AG04450 (cell line): ENCODE measurements at regions not wholly inside any gene's neighbourhood (a gene's known extent, or its start where the extent isn't known, plus 50 kb on each side); places are given as distances from the start of the nearest gene placed in this dataset.
"Not testable (repeated sequence)": the region's sequence is repeated elsewhere in the genome, so short reads cannot be mapped to it uniquely, and the experiment has no call there.

Source experiments
- CTCF ChIA-PET: fragments of 300-600, 350-600 bp; formaldehyde crosslinking; extraction: SDS; loops from one replicate; lab custom pipeline; 2022; ENCODE audit warnings: antibody characterized with exemption, inconsistent platforms; lab: Charles Lee
- POLR2A ChIA-PET: fragments of 350-600 bp; formaldehyde crosslinking; extraction: SDS; loops from one replicate; lab custom pipeline; 2021; ENCODE audit warnings: antibody characterized with exemption, inconsistent platforms; lab: Yijun Ruan, JAX
- DNase-seq: peaks from one replicate; pipeline ENCODE4 v3.0.0-alpha.2; 2011; ENCODE audit warnings: low read depth, low spot score
- H3K27ac ChIP-seq: one replicate; pipeline ENCODE4 v1.5.1; 2012; ENCODE audit warnings: low read depth, low read length, control low read depth
- H3K27me3 ChIP-seq: one replicate; pipeline ENCODE4 v1.6.0; 2012; ENCODE audit warnings: low read length; ENCODE audit not compliant: control insufficient read depth, insufficient read depth
- H3K4me3 ChIP-seq: 2 replicates; pipeline ENCODE4 v1.5.1; 2011; ENCODE audit warnings: mild to moderate bottlenecking, low read depth, low read length, control low read depth
- H3K9me3 ChIP-seq: 2 replicates; pipeline ENCODE4 v1.5.1; 2012; ENCODE audit warnings: low read length; ENCODE audit not compliant: control insufficient read depth, insufficient read depth
- CTCF ChIP-seq: IDR thresholded peaks from 2 replicates; pipeline ENCODE4 v1.5.1; 2011; ENCODE audit warnings: low read depth, low read length, control low read depth, inconsistent platforms

- ChIA-PET POLR2A (interaction anchor here (0.6 to 0.7 kb wide), 2 partner anchors 20 to 26 kb away, joined by 3 to 8 read pairs; no protein-coding TSS in a partner anchor), CTCF (interaction anchor here (0.9 to 1.9 kb wide), 3 partner anchors 75 to 1666 kb away, joined by 3 to 5 read pairs (median 5); no protein-coding TSS in a partner anchor)
Measured at GRCh38 chr22:35156945-35157344, 91.0 kb downstream of the ISX start.

GRCh38 chr22:35158336-35158735 is 92.4 kb downstream of the ISX start:
- Histone ChIP-seq H3K9me3 (no peaks in the 10 kb centered on the region), H3K27me3 (no peaks in the 10 kb centered on the region), H3K4me3 (no peak overlapping the region), H3K27ac (no peak overlapping the region)
- ChIA-PET POLR2A (no interaction called here), CTCF (interaction anchor here (0.7 to 2.2 kb wide), 2 partner anchors 8 to 9 kb away, joined by 4 to 14 read pairs; no protein-coding TSS in a partner anchor)
- TF ChIP-seq CTCF, result no peak
- DNase-seq, result no peak

More at GRCh38 chr22:35156945-35157344, 91.0 kb downstream of the ISX start:
- DNase-seq, result no peak
- Histone ChIP-seq H3K9me3 (no peaks in the 10 kb centered on the region), H3K4me3 (no peak overlapping the region), H3K27ac (no peak overlapping the region), H3K27me3 (no peaks in the 10 kb centered on the region)
- TF ChIP-seq CTCF, result no peak

- CTCF ChIA-PET, result interaction anchor here (2.2 kb wide), 1 partner anchor 9 kb away, joined by 14 read pairs; no protein-coding TSS in a partner anchor
- no peak for TF ChIP-seq CTCF
- DNase-seq, result no peak
- Histone ChIP-seq H3K27me3 (no peaks in the 10 kb centered on the region), H3K4me3 (no peak overlapping the region), H3K9me3 (no peaks in the 10 kb centered on the region), H3K27ac (no peak overlapping the region)
- POLR2A ChIA-PET, result no interaction called here
Measured at GRCh38 chr22:35159343-35159742, 93.4 kb downstream of the ISX start.

GRCh38 chr22:35160268-35160667 is 94.3 kb downstream of the ISX start:
- Histone ChIP-seq H3K4me3 (no peak overlapping the region), H3K27ac (no peak overlapping the region), H3K27me3 (no peaks in the 10 kb centered on the region), H3K9me3 (no peaks in the 10 kb centered on the region)
- ChIA-PET CTCF (interaction anchor here (2.2 kb wide), 1 partner anchor 10 kb away, joined by 14 read pairs; no protein-coding TSS in a partner anchor), POLR2A (no interaction called here)
- no peak for DNase-seq
- no peak for TF ChIP-seq CTCF

- H3K27ac ChIP-seq, H3K9me3 ChIP-seq, H3K27me3 ChIP-seq, DNase-seq, H3K4me3 ChIP-seq, POLR2A ChIA-PET: not testable (repeated sequence)
- CTCF ChIA-PET, result interaction anchor here (2.4 kb wide), 1 partner anchor 16 kb away, joined by 10 read pairs; no protein-coding TSS in a partner anchor
Measured at GRCh38 chr22:35165896-35166295, 91.4 kb upstream of the HMGXB4 start.
